ENCODE measurements at regions not wholly inside any gene's neighbourhood (a gene's known extent, or its start where the extent isn't known, plus 50 kb on each side); places are given as distances from the start of the nearest gene placed in this dataset.
A peak's percentile ranks its signal among the peaks of the same experiment; 100 is the strongest.

DNA sequence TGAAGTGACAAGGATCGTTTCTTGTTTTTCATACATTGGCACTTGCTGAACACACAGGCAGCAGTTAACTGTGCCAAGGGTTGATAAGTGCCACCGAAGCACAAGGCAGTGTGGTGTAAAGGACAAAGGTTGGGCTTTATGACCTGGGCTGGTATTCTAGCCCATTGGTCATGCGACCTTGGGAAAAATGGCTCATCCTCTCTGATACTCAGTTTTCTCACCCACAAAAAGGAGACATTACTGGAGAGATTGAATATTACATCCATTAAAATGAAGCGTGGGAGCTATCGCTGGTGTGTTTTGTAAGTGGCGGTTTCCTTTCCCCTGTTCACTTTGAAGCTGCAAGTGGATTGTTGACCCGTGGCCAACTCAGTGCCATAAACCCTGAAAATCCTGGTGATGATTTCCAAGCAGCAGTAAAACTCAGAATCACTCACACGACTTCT, 216.9 kb downstream of the HAPSTR1 start:
- DNase-seq, result peak; percentile 51

DNA sequence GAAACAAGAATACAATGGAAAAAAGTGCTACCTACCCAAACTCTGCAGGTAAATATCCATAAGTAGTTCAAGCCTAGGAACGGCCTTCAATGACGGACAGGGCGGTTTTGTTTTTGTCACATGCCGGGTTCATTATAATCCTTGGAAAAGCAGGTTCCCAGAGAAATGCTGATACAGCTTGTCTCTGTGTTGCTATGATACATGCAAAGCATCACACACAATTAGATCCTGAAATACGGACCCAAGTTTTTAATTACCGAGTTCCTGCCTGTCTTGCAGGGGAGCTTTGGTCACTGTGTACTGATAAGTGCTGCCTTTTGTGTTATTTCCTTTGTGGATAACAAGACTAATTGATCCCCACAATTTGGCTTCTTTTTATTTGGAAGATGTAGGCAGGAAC, 217.4 kb downstream of the HAPSTR1 start:
- peak; percentile 30 for DNase-seq

DNA sequence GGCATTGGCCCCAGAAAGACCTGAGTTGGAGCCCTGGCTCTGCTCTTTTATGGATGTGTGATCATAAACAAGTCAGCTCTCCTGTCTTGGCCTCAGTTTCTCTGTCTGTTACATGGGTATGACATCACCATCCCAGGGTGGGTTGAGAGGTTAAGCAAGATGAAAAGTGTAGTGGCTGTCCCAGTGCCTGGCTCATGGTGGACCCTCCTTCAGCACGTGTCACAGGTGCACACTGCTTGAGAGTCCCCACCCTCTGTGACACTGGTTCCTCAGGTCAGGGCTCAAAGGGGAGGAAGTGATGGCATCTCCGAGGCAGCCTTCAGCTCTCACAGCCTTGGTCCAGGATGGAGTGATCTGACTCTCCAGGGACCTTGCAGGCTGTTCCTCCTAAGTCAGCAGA, 218.4 kb downstream of the HAPSTR1 start:
- DNase-seq, result no peak

DNA sequence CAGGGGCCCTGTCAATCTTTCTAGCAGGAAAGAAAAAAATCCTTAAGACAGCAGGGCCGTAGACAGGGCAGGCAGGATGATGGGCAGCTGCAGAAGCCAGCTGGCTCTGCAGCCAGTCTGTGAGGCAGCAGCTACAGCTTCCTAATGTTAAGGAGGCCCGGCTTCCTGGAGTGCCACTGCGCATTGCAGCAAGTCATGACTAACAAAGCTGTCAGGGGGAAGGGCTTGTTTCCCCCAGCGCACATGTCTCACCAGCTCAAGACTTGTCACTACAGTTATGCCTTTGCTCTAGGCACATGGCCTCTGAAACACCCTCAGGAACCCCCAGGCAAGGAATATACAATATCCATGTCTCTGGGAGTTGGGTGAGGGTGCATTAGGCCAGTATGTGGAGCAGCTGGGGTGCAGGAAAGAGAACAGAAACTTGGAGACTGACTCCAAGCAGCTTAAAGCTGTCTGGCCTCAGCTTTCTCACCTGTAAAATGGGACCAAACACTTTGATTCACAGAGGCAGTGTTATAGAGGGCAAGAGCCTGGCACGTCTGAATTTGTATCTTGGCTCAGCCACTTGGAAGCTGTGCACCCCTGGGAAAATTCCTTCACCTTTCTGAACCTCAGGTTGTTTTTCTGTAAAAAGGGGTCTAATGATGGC, 220.0 kb downstream of the HAPSTR1 start:
- no peak for DNase-seq

DNA sequence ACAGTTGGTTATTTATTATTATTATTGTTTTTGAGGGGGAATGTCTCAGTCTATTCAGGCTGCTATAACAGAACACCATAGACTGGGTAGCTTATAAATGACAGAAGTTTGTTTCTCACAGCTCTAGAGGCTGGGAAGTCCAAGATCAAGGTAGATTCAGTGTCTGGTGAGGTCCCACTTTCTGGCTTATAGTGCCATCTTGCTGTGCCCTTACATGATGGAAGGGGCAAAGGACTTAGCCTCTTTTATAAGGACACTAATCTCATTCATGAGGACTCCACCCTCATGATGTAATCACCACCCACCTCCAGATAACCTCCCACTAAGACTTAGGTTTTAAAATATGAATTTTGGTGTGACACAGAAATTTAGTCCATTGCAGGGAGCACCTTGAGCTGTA, 224.6 kb downstream of the HAPSTR1 start:
- no peak for DNase-seq

DNA sequence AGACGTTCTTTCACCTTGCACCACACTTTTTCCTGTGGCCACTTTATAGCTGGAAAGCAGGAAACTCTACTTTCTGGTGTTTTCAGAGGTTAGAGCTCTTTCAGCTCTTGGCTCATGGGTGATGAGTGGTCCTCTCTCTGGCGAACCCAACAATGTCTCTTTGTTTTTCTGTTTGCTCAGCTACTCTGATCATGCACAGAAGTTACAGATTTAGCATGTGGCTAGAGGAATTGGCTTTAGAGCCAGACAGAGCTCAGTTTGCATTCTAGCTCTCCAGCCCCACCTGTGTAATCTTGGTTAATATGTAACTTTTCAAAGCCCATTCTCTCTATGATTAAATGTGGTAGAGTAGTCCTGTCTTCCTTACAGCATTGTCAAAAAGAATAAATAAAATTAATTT, 225.2 kb downstream of the HAPSTR1 start:
- DNase-seq, result no peak

DNA sequence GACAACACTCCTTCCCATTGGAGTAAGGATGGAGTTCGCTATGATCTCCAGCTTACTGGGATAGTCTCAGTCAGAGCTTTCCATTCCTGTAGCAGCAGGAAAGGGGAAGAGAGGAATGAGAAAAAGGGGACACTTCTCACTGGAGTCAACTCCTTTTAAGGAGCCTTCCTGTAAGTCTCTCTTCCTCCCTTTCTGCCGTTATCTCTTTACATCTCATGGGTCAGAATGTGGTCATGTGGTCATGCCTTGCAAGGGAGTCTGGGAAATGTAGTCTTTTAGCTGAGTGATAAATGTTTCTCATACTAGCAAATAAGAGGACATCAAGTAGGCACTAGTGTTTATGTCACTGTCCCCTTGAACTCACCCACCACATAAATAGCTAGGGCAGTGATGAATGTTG, 227.3 kb downstream of the HAPSTR1 start:
- DNase-seq, result no peak

DNA sequence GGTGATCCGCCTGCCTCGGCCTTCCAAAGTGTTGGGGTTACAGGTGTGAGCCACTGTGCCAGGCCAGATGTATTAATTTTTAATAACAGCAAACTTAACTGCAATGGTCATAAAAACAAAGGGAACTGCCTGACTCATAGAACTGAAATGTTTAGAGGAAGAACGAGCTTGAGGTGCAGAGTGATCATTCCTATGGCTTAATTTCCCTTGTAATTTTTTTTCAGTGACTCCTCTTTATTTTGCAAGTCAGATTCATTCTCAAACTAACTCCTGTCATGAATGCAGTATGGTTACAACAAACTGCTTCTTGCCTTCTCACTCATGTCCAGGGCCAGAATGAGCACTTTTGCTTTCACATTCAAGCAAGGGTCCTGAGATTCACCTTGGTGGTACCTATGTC, 231.3 kb downstream of the HAPSTR1 start:
- DNase-seq, result no peak

DNA sequence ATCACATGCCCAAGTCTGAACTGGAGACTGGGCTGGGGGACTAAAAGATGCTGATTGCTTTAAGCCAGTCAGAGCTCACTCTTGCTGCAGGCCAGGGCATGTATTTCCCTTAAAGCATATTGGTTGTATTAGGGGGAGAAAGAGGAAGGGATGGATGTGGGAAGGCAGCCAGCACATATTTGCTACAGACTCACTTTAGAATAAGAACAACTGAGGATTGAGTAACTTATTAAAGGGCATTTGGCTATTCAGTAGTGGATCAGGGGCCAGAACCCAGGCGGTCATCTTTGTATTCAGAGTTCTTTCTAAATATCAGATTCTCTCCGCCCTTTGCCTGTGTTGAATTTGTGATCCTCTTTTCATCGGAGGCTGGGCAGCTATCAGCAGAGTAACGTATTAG, 231.7 kb downstream of the HAPSTR1 start:
- DNase-seq, result no peak

DNA sequence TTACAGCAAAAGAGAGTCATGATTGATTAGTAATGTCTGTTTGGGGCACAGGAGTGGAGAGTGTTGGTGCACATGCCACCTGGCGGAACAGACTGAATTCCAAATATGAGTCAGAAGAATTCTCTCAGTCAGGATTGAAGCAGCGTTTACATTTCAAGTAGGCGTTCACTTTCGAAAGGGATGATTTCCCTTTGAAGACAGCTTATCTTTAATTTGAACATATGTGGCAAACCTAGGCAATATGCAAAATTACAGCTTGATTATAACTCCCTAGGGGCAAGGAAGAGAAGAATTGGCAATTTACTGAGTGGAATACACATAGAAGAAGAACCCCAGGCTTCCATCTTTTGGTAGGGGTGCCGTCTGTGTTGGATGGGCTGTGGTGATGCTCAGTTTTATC, 235.8 kb downstream of the HAPSTR1 start:
- DNase-seq, result no peak

DNA sequence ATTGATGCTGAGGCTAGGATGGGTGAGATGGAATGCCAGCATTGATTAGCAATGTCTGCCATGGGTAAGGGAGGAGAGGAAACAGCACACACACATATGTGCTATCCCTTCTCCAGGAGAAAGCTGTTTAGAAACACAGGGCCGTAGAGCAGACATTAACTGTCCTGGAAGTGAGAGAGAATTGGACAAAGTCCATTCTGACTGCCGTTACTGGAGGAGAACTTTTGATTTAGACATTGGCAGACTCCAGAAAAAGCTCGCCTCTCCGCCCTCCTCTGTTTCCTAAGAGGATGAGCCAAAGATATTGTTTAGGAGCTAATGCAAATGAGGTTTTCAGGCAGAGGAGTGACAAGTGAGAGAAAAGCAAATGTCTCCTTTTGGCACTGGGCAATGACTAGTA, 237.0 kb downstream of the HAPSTR1 start:
- no peak for DNase-seq

DNA sequence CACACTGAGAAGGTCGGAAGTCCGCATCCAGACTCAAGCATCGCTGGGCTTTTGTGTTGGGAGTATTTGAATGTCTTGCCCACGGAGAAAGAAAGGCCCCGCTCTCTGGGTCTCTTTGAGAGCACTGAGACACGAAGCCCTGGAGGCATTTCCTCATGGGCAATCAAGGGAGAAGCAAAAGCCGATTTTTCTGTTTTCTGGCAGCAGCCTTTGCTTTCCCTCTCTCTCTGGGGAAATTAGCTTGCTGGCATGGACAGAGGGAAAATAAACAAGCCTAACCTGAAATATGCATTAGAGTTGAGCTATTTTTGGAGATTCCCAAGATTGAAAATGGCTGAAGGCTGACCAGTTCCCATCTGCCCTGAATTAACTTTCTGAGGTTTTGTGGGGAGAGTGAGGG, 238.7 kb downstream of the HAPSTR1 start:
- peak; percentile 45 for DNase-seq

DNA sequence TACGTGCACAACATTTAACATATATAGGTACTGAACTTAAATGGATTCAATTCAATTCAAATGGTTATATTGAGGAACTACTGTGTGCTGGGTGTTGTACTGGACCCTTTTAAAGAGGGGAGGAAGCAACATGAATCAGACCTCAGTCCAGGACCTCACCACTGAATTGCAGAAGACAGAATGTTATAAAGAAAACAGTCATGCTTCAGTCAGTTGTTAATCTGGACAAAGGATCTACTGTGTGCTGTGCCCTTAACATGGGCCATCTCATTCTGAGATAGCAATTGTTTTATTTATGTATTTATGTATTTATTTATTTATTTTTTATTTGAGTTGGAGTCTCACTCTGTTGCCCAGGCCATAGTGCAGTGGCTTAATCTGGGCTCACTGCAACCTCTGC, 240.1 kb downstream of the HAPSTR1 start:
- no peak for DNase-seq

DNA sequence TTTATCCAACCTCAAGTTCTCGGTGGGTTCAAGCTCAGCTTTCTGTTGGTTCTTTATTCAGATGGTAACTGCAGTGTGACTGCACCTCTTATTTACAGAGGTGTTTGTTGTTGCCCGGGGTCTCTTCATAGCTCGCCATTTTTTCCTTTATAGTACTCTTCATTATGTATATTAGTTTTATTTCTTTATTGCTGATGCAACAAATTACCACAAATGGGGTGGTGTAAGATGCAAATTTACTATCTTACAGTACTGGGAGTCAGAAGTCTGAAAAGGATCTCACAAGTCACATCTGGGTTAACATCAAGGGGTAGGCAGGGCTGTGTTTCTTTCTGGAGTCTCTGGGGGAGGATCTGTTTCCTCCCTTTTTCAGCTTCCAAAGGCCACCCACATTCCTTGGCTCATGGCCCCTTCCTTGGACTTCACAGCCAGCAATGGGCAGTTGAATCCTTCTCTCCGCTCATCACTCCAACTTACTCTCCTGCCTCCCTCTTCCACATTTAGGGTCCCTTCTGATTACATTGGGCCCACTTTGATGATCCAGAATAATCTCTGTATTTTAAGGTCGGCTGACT, 241.2 kb downstream of the HAPSTR1 start:
- no peak for DNase-seq

DNA sequence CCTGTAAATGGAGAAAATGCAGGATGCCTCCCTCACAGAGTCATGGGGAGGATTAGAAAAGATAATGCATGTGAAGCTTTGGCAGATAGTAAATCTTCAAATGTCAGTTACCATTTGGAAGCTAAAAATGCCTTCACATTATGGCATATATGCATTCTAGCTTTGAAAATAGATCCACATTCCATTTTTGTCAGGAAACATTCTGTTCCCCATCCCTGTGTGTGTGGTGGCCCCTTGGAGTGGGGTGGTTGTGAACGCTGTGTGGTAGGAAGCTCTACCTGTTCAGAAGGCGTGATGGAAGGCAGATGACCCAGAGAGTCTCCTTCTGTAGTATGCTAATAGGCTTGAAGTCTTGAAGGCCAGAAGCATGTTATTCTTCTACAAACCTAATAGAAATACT, 242.0 kb downstream of the HAPSTR1 start:
- DNase-seq, result no peak

DNA sequence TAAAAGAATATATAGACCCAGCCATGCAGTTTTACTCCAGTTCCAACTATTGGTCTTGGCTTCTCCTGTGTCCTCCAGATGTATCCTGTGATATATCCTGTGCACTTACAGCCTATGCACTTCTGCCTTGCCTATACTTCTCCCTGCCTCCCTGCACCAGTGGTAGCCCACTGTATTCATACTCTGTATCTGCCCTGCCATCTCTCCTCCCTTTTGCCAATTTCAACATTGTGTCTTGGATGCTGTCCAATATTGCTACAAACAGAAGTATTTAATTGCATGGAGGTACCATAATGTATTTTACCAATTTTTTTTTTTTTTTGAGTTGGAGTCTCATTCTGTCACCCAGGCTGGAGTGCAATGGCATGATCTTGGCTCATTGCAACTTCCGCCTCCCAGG, 242.7 kb downstream of the HAPSTR1 start:
- DNase-seq, result no peak

DNA sequence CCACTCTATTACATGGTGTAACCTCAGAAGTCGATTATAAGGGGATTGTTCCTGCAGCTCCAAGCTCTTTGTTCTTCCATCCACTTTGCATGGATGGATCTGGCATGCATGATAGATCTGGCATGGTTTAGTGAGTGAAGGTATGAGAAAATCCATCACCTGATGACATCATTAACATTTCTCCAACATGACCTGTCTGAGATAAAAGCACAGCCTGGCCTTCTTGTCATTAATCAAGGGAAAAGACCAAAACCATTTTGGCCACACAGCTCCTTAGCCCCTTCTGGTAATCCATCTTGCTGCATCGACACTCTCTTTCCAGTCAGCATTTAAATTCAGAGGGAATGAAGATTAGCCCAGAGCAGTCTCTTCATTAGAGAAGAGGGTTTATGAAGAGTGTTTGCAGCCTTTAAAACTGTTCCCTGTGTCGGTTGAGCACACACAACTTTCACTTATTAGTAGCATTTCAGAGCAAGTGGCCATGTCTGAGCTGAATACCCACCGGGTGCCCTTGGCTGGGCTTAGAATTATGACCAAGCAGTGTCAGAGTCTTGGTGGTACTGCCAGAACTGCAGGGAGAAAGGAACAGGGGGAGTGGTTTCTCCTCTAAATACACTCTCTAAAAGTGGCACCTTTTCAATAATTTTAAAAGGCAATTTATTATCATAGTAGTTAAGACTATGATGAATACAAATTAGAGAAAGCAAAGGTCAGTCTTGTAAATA, 246.0 kb downstream of the HAPSTR1 start:
- no peak for DNase-seq

DNA sequence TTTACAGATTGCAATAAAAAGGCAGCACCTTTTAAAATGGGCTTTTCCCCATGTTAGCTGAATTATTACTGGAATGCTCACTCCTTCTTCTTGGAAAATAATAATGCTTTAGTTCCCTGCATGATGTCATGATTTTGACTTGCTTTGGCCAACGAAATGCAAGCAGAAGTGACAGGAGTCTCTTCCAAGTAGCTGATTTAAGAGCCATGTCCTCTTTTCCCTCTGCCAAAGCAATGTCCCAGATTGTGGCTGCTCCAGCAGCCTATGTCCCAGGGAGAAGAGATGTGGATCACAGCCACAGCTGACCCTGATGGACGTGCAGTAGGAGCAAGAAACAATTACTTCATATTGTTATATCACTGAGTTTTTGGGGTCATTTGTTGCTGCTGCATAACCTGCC, 246.6 kb downstream of the HAPSTR1 start:
- no peak for DNase-seq

DNA sequence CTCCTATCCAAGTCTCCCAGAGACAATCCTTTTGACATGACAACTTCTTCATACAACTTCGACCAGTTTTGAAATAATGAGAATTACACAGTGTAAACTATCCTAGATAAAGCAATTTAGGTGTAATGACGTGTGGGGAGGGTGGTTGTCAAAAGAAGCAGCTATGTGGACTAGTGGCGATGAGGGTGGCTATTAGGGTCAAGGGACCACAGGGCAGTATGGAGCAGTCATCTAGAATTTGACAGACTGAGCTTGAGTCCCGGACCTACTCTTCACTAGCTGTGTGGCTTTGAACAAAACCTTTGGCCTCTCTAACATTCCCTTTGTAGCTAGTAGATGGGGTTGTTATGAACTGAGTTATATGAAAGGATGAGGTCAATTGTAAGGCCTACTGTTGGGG, 247.1 kb downstream of the HAPSTR1 start:
- DNase-seq, result no peak

DNA sequence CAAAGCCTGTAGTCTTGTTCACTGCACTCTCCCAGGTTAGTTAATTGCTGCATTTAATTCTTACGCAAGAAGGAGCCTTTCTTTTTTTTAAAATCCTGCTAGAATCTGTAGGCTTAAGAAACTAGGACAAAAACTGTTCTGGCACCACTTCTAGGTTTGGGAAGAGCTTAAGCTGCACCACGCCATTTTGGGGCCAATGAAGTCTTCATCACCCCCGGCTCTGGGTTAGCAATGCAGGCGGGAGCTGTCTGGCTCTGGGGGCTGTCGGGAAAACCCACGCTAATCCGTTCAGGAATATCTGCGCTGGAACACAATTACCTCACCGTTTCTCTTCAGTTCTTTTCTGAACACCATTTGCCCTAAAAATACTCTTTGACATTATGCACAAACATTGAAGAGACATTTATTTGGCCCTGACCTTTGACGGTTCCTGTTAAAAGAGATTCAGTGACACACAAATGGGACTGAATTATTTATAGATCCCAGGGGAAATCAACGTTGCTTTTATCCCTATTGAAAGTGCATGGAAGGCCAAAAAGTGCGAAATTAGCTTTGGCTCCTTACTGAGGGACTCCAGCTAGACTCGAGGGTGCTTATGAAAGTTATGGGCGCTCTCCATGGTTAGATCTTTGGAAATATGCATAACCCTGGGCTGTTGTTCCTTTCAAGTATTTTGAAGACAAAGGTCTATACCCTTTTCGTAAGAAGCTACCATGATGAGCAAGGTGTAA, 249.2 kb downstream of the HAPSTR1 start:
- no peak for DNase-seq

DNA sequence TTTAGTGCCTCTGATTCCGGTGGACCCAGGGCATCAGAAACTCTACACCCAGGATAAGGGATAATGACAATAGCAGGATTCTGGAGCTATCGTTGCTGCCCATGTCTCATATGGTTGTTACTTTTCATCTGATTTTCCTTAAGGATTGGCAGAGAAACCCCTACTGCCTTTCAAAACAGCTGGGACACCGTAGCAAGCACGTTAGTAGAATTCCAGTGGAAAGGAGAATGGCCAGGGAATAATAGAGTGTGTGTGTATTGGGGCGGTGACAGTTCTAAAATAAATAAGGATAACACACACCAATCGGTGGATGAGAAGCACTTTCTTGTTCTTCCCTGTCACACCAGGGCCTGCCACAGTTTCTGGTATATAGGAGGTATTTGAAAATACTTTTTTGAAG, 251.8 kb downstream of the HAPSTR1 start:
- no peak for DNase-seq

DNA sequence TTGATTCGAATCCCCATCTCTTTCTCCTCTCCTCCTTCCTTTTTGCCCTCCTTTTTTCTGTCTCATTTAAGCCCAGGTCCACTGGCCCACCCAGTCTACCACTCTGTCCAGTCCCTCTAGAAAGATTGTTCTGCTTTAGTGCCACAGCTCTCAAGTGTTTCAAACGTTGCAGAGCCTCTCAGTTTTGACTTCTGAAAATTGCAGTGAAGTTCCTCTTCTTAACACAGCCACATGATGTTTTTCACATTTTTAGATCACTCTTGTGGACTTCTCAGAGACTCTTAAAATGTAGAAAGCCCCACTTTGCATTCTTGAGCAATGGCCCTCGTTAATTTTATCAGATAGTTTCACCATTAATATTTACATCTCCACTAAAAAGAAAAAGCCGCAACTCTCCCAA, 253.1 kb downstream of the HAPSTR1 start:
- no peak for DNase-seq

DNA sequence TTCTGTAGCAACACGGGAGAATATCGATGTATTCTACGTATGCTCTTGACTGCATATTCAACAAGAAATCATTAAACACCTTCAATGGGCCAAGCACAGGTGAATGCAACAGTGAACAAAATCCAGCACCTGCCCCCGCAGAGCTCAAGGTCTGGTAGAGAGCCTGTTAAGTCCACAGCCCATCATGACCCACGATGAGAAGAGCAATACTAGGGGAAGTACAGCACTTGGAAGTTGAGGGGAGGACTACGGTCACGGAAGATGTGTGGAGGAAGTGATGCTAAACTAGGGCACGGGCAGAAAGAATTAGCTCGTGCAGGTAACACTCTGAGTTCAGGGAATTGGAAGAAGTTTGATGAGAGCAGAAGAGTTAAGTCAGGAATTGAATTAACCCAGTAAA, 253.6 kb downstream of the HAPSTR1 start:
- DNase-seq, result no peak

DNA sequence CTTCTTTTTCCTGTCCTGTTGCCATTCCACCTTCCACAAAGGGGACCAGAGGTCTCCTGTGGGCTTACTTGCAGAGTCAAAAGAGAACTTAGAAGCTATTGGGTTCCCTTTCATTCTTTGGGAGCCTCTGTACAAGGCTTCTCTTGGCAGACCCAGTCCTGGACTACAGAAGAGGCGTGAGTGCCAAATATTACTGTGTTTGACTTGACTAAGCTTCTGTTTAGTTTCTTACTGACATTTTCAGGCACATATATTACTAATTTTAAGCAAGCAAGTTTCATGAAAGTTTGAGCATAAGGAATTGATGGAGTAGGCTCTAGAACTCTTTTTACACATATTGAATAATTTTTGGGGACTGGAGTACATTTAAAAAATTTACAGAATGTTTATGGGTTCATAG, 254.4 kb downstream of the HAPSTR1 start:
- no peak for DNase-seq
